T follicular helper cell (primary cell): ENCODE measurements at regions not wholly inside any gene's neighbourhood (a gene's known extent, or its start where the extent isn't known, plus 50 kb on each side); places are given as distances from the start of the nearest gene placed in this dataset.

ENCODE experiments used
- DNase-seq: peaks from one replicate; pipeline ENCODE4 v3.0.0-alpha.2; 2020; ENCODE audit warnings: low read depth

DNA sequence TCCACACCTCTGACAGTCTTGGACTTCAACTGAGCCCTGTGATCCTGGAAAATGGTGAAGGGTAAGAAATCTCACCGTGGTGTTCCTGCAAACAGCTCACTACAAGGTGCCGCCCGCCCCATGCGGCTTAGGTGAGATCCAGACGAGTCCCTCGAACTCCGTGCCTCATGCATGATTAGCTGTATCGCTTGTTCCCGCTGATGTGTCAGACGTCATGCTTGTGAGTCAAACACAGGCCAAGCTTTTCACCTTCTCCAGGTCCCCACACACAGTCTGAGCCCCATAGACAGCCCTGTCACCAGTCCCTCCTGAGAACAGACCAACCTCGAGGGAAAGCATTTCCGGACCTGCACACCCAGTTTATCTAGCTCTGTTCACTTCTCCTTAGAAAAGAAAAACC, 740.5 kb downstream of the GALR1 start:
- no peak for DNase-seq

DNA sequence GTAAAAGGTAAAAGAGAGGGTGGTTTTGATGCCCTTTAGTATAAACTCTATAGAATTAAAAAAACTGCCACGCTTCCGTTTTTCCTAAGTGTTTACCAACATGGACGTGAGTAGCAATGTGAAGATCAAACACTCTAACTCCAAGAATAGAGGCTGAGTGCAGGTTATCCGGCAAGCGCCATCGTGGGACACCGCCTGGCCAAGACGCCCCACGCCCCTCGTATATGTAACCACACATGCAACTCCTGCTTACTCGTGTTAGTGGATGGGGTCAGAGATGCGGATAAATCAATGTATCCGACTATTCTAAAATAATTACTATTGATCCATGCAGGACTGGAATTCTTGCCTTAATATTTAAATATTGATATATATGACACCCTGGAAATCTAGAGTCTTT, 741.3 kb downstream of the GALR1 start:
- DNase-seq = no peak

DNA sequence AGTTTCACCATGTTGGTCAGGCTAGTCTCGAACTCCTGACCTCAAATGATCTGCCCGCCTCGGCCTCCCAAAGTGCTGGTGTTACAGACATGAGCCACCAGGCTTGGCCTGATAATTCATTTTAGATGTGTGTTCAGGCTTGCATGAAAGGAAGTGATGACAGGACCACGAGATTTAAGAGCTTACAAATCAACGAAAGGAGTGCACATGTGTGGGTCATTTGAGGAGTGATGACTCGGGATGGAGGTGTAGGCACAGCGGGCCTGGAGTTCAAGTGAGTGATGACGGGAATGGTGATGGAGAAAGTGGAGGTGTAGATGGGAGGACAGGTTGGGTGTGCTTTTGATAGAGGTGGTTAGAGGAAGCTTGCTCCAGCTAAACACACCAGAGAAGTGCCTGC, 742.4 kb downstream of the GALR1 start:
- DNase-seq = no peak

DNA sequence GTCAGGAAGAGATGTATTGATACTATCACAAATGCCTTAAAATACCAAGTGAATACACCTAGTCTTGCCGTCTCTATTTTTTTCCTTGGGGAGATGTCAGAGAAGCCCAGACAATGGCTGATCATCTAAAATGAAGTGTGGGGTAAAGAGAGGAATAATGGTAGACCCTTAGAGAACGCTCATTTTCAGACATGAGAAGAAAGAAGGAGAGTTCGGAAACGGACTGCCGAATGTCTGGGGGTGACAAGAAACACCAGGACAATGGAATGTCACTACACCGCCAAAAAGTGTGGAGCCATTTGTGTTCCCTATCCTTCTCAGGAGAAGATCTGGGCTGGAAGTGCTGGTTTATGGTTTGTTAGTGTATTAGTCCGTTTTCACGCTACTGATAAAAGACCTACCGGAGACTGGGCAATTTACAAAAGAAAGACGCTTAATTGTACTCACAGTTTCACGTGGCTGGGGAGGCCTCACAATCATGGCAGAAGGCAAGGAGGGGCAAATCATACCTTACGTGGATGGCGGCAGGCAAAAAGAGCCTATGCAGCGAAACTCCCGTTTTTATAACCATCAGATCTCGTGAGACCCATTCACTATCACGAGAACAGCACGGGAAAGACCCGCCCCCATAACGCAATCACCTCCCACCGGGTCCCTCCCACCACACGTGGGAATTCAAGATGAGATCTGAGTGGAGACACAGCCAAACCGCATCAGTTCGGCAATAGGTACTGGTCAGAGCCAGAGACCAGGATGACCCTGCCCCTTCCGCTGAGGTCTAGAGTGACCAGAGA, 743.7 kb downstream of the GALR1 start:
- DNase-seq = no peak

DNA sequence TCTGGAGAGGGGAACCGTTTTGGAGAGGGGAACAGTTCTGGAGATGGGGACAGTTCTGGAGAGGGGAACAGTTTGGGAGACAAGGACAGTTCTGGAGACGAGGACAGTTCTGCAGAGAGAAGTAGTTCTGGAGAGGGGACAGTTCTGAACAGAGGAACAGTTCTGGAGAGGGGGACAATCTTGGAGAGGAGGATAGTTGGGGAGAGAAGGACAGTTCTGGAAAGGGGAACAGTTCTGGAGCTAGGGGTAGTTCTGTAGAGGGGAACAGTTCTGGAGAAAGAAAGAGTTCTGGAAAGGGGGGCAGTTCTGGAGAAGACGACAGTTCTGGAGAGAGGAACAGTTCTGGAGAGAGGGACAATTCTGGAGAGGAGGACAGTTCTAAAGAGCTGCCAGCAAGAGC, 745.9 kb downstream of the GALR1 start:
- DNase-seq = no peak

DNA sequence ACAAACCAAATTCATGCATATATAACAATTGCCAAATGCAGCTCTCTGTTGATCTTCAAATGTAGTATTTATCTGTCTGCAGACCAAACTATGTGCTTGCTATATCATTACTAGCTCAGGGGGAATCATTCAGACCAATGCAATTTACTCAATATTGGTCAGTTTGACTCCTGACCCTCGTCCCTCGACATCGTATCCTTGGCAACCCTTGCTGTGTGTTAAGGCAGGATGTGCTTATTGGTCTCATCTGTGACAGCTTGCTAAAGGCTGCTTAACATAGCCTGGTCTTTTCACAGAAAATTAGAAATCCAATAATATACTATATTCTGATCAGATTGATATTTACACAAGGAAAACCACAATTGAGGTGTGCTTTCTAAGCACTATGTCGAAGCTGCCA, 747.1 kb downstream of the GALR1 start:
- no peak for DNase-seq

DNA sequence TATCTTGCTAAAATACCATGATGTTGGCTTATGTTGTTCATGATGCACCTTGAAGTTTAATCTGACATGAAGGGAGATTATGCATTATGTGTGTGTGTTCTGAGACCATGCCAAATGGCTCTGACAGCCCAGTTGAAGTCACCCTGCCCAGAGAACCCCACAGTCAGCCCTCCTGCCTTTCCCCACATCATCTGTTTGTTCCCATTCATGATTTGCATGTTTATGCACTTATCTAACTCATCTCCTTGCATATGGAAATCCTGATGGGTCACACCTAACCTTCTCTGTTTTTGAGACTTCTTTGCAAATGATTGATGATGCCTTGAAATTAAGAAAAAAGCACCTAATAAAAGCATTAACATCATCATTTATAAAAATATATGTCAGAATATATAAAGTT, 752.2 kb downstream of the GALR1 start:
- no peak for DNase-seq

DNA sequence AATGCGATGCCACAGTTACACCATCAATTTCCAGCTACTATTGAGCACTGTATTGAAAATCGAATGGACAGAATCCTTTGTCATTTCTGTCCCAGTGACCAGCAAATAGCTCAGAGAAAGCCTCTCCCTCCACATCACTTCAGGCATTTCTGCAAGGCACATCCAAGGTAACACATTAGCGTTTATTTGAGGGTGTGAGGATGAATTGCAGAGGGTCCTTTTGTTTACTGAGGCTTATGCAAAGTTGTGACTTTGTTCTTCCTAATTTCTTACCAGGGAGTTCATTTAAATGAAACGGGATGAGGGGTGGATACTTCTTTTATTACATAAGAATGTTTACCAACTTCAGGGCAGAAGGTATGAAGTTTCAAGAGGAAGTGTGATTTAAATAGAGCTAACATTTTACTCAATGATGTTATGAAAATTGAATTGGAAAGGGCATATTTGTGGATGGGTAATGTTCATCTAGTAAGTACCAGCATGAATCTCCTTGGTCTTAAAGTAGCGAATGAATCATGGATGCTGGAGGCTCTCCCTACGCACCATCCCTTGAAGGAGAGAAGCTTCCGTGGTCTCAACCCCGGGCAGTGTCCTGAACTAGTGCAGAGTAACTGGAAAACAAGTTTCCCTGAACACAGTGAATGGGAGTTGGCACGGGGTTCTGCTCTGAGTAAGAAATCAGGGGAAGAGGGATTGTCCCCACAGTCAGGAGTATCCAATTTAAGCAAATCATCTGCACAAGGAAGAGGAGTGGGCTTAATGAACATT, 756.5 kb downstream of the GALR1 start:
- no peak for DNase-seq

DNA sequence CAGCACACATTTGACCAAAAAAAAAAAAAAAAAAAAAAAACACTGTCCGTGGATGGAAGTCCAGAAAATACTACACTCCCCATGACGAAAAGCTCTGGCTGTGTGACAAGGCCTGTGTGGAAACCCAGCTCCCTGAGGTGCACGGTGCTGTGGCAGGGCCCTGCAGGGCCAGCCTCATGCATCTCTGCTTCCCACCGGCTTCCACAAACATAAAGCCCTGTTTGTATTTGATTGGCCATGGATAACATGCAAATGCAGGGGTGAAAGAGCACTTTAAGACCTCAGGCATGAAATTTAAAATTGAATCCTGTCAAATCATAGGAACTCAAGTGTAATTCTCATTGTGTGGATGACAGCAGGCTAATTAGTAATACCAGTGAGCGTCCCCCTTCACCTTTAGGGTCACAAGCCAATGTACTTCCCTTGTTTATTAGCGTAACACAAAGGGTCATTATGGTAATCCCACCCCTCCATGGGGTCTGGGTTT, 757.2 kb downstream of the GALR1 start:
- no peak for DNase-seq

DNA sequence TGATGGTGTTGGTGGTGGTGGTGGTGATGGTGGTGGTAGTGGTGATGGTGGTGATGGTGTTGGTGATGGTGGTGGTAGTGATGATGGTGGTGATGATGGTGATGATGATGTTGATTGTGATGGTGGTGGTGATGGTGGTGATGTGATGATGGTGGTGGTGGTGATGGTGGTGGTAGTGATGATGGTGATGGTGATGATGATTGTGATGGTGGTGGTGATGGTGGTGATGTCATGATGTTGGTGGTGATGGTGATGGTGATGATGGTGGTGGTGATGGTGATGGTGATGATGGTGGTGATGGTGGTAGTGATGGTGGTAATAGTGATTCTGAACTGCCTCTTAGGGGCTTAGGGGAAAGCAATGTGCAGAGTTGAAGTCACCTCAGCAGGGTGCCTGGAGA, 760.7 kb downstream of the GALR1 start:
- DNase-seq = no peak

DNA sequence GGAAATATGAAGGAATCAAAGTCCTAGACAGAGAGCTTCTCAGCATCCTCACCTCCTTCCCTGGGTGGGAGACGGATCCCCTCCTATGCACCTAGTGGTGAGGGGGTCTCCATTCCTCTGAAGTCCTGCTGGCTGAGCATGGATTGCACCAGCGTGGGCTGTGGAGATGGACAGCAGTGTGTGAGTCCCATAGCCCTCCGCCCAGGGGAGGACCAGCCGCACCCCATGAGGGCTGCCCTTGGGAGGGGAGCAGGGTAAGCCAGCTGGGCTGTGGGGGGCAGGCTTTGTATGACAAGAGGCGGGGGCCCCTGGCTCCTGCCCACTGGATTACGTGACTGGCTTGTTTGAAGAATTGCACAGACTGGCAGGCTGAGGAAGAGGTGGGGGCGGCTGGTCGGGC, 768.2 kb downstream of the GALR1 start:
- no peak for DNase-seq

DNA sequence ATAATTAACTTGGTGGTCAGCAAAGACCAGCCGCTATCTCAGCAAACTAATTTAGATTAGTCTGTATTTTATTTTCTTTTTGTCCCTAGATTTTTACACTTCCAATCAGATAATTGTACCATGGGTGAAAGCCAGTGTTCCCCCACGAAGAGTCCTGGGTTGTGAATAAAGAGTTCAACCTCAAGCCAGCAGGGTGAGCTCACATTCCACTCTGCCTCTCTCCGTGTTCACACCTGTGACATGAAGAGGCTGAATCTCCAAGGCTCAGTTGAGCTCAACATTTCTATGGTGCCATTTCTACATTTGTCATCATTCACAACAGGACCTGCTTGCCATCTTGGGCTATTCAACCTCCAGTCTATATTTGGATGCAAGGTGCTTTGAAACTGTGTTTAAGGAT, 771.5 kb downstream of the GALR1 start:
- no peak for DNase-seq

DNA sequence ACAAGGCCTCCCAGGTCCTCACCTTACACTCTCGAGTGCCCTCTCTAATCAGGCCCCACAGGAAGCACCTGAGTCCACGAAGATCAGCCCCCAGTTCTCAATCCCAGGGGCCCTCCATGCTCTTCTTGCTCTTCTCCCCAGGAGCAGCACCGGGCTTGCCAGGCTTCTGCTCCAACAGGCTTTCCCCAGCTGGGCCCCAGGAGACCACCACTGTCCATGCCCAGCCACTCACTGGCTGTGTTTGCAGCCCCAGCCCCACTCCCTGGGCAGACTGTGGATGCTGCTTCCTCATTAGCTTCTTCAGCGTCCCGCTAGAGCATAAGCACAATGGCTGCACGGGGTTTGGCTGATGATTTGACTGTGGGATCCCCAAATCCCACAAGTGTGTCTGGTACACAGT, 781.9 kb downstream of the GALR1 start:
- DNase-seq = no peak

DNA sequence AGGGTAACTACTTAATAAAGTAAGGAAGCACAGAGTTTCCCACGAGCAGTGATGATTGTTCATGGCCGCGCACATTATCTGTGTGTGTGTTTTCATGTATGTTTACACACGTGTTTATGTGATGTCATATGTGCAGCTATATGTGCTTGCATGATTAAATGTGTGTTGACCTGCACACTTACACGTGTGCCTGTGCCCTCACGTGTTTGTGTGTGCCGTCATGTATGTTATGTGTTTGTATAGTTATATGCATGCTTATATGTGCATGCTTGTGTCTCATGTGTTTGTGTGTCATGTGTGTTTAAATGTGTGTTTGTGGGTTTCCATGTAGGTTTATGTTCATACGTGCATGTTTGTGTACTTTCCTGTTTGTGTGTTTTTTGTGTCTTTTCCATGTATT, 782.3 kb downstream of the GALR1 start:
- no peak for DNase-seq

DNA sequence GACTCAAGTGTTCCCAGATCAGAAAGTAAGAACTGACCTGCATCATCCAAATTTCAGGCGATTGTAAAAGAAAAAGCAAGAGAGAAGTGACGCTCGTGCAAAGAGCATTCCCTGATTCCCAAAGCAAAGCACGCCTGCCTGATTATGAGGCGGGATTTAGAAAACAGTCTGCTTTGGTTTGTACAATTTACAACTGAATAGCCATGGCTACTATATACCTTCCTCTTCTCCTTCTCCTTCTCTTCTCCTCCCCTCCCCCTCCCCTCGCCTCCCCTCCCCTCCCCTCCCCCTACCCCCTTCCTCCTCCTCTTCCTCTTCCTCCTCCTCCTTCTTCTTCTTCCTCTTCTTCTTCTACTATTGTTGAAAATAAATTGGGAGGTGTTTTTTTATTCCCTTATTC, 782.9 kb downstream of the GALR1 start:
- no peak for DNase-seq

DNA sequence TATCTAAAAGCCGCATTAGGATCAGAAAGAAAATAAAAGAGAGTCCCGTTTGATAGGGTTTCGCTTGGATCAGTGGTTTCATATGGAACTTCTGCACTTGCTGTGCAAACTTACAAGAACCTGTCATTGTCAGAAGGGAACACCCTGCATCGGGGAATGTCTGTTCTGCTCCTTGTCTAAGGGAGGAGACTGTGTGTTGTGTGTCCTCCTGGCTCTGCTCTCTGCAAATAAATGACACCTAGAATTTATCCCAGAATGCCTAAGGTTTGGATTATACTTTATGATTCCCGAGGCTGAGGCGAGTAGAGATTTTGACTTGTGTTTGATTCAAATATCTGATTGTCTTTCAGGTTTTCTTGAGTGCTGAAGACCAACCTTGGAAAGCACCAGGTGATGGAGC, 785.1 kb downstream of the GALR1 start:
- no peak for DNase-seq

DNA sequence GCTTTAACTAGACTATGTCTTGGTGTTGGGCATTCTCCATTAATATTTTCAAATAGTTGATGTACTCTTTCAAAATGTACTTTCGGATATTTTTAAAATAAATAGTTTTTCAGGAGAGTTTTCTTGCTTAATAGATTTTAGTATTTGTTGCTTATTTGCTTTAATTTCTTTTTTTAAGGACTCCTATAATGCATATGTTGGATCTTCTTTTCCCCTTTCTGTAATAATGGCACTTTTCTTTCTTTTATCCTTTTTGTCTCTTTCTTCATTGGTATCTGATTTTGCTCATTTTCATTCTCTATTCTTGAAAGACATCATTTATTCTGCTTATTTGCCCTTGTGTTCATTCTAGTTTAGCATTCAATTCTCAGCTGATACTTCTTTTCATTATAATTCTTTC, 791.6 kb downstream of the GALR1 start:
- DNase-seq = no peak

DNA sequence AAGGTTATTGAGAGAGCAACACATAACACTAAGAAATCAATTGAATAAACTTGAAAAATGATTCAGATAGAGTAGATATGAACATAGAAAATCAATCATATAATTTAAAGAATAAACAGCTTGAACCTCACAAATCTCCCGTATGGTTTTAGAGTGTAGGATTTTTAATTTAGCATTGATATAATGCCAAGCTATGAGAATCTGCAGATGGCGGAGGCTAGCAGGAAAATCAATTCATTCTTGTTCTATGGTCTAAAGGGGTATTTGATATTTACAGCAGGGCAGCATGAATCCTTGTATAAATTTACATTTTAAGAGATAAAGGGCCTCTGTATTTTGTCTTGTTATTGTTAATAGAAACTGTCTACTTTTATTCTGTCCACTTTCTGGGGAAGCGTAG, 797.0 kb downstream of the GALR1 start:
- no peak for DNase-seq

DNA sequence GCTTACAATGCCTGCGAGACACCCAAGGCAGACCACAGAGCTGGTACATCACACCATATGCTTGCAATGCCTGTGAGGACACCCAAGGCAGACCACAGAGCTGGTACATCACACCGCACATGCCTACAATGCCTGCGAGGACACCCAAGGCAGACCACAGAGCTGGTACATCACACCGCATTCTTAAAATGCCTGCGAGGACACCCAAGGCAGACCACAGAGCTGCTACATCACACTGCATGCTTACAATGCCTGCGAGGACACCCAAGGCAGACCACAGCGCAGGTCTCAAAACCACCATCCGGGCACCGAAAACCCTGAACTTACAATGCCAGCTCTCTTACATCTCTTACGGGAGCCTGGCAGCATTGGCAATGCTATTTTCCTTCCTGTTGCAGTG, 799.6 kb downstream of the GALR1 start:
- no peak for DNase-seq

DNA sequence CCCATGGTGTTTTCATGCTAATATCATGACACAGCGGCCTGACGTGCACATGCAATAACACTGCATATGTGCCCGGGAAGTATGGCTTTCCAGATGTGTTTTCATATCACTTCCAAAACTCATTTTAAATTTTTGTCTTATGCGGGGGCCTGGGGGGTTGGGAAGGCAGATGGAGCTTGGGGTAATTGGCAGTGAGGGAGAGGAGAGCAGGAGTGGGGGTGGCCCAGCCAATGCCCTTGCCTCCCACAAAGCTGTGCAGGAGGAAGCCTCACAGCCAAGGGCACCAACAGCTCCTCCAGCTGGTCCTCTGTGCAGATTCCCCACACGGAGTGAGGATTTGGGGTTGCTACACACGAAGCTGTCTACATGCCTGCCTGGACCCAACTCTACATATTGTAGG, 805.2 kb downstream of the GALR1 start:
- DNase-seq = no peak

DNA sequence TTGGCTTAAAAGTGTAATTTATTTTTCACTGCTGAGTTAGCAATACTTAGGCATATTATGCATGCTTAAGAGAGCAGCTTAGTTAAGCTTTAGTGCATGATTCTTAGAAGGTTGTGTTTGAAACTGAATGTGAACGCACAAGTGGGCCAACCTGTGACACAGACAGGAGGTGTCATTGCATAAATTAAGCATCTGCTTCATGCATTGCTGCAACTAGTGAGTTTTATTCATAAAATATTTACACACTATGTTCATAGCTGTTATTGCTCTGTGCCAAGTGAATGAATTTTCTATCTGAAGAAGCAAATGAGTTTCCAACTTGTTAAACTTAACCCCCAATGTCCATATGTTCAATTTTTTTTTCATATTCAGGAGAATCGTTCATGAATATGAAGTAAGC, 806.4 kb downstream of the GALR1 start:
- no peak for DNase-seq

DNA sequence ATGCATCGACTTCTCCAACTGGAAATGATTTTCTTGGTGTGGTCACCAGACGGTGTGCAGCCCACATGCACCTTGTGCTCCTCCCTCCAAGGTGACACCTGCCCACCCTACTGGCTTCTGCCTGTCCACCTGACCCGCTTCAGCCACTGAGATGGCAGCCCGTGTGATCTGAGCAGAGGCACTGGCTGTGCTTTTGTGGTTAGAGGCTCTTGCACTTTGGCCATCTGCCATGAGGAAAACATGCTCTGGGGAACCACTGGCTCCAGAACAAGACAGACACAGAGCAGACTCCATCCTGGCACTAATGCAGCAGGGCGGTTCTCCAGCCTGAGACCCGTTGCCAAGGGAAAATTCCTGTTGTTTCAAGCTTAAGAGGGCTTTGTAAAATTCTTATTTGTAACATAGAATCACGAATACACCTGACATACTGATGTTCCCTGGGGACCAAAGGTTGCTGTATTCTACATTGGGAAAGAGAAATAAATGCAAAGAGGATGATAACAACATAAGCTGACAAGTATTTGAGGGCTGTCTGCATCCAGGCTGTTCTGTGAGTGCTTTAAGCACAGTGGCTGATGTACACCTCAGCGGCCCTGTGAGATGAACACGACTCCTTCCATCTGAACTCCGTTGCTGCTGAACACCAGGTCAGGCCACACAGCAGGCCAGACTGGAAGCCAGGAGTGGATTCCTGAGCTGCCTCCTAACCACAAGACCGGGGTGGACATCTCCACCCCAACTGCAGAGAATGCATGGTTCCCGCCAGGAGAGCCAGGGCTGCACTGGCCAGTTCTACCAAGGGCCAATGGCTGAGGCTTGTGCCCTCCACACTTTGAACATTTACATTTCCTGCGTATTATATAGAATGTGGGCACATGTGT, 820.4 kb downstream of the GALR1 start:
- DNase-seq = no peak
